GM12878 (cell line): ENCODE measurements at regions not wholly inside any gene's neighbourhood (a gene's known extent, or its start where the extent isn't known, plus 50 kb on each side); places are given as distances from the start of the nearest gene placed in this dataset.

Experiments used
- ATAC-seq: fragments of 200-7000 bp; cut with Tn5 transposase; 3 replicates; pipeline ENCODE4 v1.9.1; 2020; ENCODE audit warnings: mild to moderate bottlenecking, moderate library complexity
- BruUV-seq: library from RNA; stranded (reverse); fragments of 400-500 nt; replicated peaks from 2 replicates; lab custom pipeline; 2021; lab: Mats Ljungman, UMichigan
- CTCF ChIA-PET: fragments of 300-600 bp; sonication (Branson Sonifier 250); formaldehyde crosslinking; extraction: SDS; loops from one replicate; lab custom pipeline; 2021; ENCODE audit warnings: inconsistent platforms; lab: Yijun Ruan, JAX
- POLR2A ChIA-PET: fragments of 350-600 bp; formaldehyde crosslinking; extraction: SDS; loops from one replicate; lab custom pipeline; 2021; ENCODE audit warnings: inconsistent platforms; lab: Charles Lee
- RAD21 ChIA-PET: fragments of 300-600 bp; sonication (Branson Sonifier 250); formaldehyde crosslinking; loops from one replicate; lab custom pipeline; 2023; ENCODE audit warnings: antibody characterized with exemption; ENCODE audit not compliant: unreplicated experiment; lab: Charles Lee
- SMC1A ChIA-PET: fragments of 300-600 bp; sonication (Branson Sonifier 250); formaldehyde crosslinking; loops from one replicate; lab custom pipeline; 2023; ENCODE audit not compliant: unreplicated experiment, uncharacterized antibody; lab: Charles Lee
- DNase-seq: peaks from one replicate; pipeline ENCODE4 v3.0.0-alpha.2; 2011; ENCODE audit warnings: low read depth, low spot score
- FAIRE-seq: peaks from 3 replicates; lab custom pipeline; 2011; peaks lifted over from hg19 to GRCh38; lab: Jason Lieb, UNC
- H2AFZ ChIP-seq: 2 replicates; pipeline ENCODE4 v1.6.0; 2011; ENCODE audit warnings: low read depth, low read length, control low read depth; ENCODE audit not compliant: control insufficient read depth
- H3K27ac ChIP-seq: 2 replicates; pipeline ENCODE4 v1.5.1; 2011; ENCODE audit warnings: control low read depth; ENCODE audit not compliant: control insufficient read depth, insufficient read depth
- H3K27me3 ChIP-seq, 2 experiments: replicated peaks in 1 of 2; 2 replicates each; pipeline versions ENCODE4 v1.6.0 to v1.6.1; 2011; ENCODE audit warnings: low read length in 1 of 2; ENCODE audit not compliant: control insufficient read depth in 2 of 2, insufficient read depth in 2 of 2
- H3K36me3 ChIP-seq, 2 experiments: 2 replicates each; pipeline ENCODE4 v1.5.1; 2011; ENCODE audit warnings: low read length in 1 of 2; ENCODE audit not compliant: control insufficient read depth in 2 of 2, insufficient read depth in 2 of 2
- H3K4me1 ChIP-seq: 2 replicates; pipeline ENCODE4 v1.6.1; 2011; ENCODE audit warnings: mild to moderate bottlenecking, low read length, moderate library complexity, mixed read lengths; ENCODE audit not compliant: control insufficient read depth, insufficient read depth
- H3K4me2 ChIP-seq: 2 replicates; pipeline ENCODE4 v1.6.0; 2011; ENCODE audit warnings: control low read depth; ENCODE audit not compliant: control insufficient read depth, insufficient read depth
- H3K4me3 ChIP-seq: fragments of 200-600 bp; sonication (generic); 2 replicates; pipeline ENCODE4 v1.5.1; 2016
- H3K79me2 ChIP-seq: 2 replicates; pipeline ENCODE4 v1.6.0; 2011; ENCODE audit warnings: low read length; ENCODE audit not compliant: control insufficient read depth, insufficient read depth
- H3K9ac ChIP-seq: 2 replicates; pipeline ENCODE4 v1.8.0; 2011; ENCODE audit warnings: low read length, control low read depth, mixed read lengths; ENCODE audit not compliant: control insufficient read depth, insufficient read depth
- H3K9me3 ChIP-seq: replicated peaks from 3 replicates; pipeline ENCODE4 v1.5.1; 2011; ENCODE audit warnings: mild to moderate bottlenecking, low read length; ENCODE audit not compliant: control insufficient read depth, insufficient read depth
- H4K20me1 ChIP-seq: 2 replicates; pipeline ENCODE4 v1.6.0; 2011; ENCODE audit not compliant: control insufficient read depth, insufficient read depth
- CUX1 ChIP-seq: IDR thresholded peaks from 2 replicates; pipeline ENCODE4 v1.6.1; 2012; ENCODE audit warnings: improper control_type of control experiment, low read depth, low read length; ENCODE audit not compliant: insufficient replicate concordance
- MXI1 ChIP-seq: fragments of 150-350 bp; IDR thresholded peaks from 2 replicates; pipeline ENCODE4 v1.6.1; 2011; ENCODE audit warnings: low read depth, mild to moderate bottlenecking, inconsistent platforms, low read length, improper control_type of control experiment
- NFYB ChIP-seq: IDR thresholded peaks from 2 replicates; pipeline ENCODE4 v1.6.1; 2011; ENCODE audit warnings: low read depth, mild to moderate bottlenecking, low read length, improper control_type of control experiment, moderate library complexity; ENCODE audit not compliant: insufficient read depth
- REST ChIP-seq: IDR thresholded peaks from 2 replicates; pipeline ENCODE4 v1.6.1; 2012; ENCODE audit warnings: mild to moderate bottlenecking, low read depth, low read length
- WGBS: methylation state at CpG from one replicate; pipeline ENCODE4 v1.1.6; 2016; ENCODE audit warnings: low lambda C conversion rate; ENCODE audit not compliant: insufficient replicate concordance, insufficient coverage; ENCODE audit errors: missing lambda C conversion rate; 5-methylcytosine and 5-hydroxymethylcytosine counted together
- in situ Hi-C: fragments of 300-500 bp; cut with MboI; formaldehyde crosslinking; loops from 9 replicates; pipeline ENCODE4 v1.14.3; 2018; ENCODE audit warnings: mixed read lengths
- intact Hi-C: fragments of 100-400 bp; cut with micrococcal nuclease; formaldehyde crosslinking; loops from one replicate; pipeline ENCODE4 v1.14.2; 2022; ENCODE audit not compliant: unreplicated experiment
- TF ChIP-seq, protein P1 (sequence below): fragments of 450-650 bp; IDR thresholded peaks from 2 replicates; pipeline ENCODE4 v1.6.1; 2017; ENCODE audit warnings: mild to moderate bottlenecking, moderate library complexity

DNA sequence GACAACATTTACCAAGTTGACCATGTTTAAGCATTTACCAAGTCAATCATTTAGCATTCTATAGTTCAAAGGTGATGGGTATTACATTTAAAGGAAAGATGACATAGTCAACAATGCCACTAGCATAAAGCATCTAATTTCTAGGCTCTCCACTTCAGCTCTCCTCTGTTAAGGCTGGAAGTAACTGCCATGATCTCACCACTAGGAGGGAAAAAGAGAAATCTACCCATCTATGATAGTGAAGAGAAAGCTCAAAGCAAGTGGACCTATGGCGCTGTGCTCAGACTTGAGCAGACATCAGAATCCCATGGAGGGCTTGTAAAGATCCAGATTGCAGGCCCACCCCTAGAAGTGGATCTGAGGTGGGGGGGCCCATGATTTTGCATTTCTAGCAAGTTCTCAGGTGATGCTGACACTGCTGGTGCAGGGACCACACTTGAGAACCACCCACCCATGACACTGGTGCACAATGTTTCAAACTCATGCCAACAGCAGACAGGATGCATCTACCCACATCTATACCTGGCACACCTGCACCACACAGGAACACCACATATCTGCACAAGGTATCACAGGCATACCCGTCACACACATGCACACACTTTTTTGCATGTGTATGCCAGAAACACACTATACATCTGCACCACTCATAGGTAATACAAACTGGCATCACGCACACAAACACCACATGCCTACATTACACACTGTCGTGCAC lies 392.9 kb upstream of the RUNX1 start:
- ChIA-PET RAD21 (no interaction called here), POLR2A (no interaction called here), CTCF (no interaction called here), SMC1A (no interaction called here)
- H3K27me3 ChIP-seq, result no peaks in the 10 kb centered on the region
- WGBS, result 60% methylated on average over 4 of the region's 4 CpGs
- intact Hi-C loops, result no loop called here
- H3K27ac ChIP-seq, result no peak overlapping the region
- H3K4me2 ChIP-seq, result no peak overlapping the region
- no peaks in the 10 kb centered on the region for H3K36me3 ChIP-seq
- FAIRE-seq (no peak), ATAC-seq (no peak), DNase-seq (no peak)
- in situ Hi-C loops, result no loop called here
- H3K9me3 ChIP-seq, result no peaks in the 10 kb centered on the region
- no peaks in the 10 kb centered on the region for H3K79me2 ChIP-seq
- H3K4me1 ChIP-seq, result peaks cover 5% of the 10 kb centered on the region
- H4K20me1 ChIP-seq, result no peaks in the 10 kb centered on the region
- no TSS peak for BruUV-seq
- no peak overlapping the region for H3K4me3 ChIP-seq
- H3K9ac ChIP-seq, result no peak overlapping the region
- no peak overlapping the region for H2AFZ ChIP-seq
- TF ChIP-seq, protein P1, sequence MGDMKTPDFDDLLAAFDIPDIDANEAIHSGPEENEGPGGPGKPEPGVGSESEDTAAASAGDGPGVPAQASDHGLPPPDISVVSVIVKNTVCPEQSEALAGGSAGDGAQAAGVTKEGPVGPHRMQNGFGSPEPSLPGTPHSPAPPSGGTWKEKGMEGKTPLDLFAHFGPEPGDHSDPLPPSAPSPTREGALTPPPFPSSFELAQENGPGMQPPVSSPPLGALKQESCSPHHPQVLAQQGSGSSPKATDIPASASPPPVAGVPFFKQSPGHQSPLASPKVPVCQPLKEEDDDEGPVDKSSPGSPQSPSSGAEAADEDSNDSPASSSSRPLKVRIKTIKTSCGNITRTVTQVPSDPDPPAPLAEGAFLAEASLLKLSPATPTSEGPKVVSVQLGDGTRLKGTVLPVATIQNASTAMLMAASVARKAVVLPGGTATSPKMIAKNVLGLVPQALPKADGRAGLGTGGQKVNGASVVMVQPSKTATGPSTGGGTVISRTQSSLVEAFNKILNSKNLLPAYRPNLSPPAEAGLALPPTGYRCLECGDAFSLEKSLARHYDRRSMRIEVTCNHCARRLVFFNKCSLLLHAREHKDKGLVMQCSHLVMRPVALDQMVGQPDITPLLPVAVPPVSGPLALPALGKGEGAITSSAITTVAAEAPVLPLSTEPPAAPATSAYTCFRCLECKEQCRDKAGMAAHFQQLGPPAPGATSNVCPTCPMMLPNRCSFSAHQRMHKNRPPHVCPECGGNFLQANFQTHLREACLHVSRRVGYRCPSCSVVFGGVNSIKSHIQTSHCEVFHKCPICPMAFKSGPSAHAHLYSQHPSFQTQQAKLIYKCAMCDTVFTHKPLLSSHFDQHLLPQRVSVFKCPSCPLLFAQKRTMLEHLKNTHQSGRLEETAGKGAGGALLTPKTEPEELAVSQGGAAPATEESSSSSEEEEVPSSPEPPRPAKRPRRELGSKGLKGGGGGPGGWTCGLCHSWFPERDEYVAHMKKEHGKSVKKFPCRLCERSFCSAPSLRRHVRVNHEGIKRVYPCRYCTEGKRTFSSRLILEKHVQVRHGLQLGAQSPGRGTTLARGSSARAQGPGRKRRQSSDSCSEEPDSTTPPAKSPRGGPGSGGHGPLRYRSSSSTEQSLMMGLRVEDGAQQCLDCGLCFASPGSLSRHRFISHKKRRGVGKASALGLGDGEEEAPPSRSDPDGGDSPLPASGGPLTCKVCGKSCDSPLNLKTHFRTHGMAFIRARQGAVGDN, result no peak
- TF ChIP-seq NFYB (no peak), CUX1 (no peak), MXI1 (no peak), REST (no peak)
